Activated gamma-delta T cell (primary cell): ENCODE measurements at regions not wholly inside any gene's neighbourhood (a gene's known extent, or its start where the extent isn't known, plus 50 kb on each side); places are given as distances from the start of the nearest gene placed in this dataset.

Source experiments
- DNase-seq: peaks from one replicate; lab custom pipeline; 2025; lab: John Stamatoyannopoulos, UW

- DNase-seq: no peak
Measured at GRCh38 chr13:27014406-27015359, 156.9 kb downstream of the USP12 start.

GRCh38 chr13:27012482-27013197, 159.0 kb downstream of the USP12 start:
- DNase-seq: no peak

- no peak for DNase-seq
Measured at GRCh38 chr13:27011661-27012060, 159.9 kb downstream of the USP12 start.

- no peak for DNase-seq
Measured at GRCh38 chr13:27008733-27009132, 162.9 kb downstream of the USP12 start.

- no peak for DNase-seq
Measured at GRCh38 chr13:27007166-27007565, 164.4 kb downstream of the USP12 start.

GRCh38 chr13:27006519-27007161, 165.0 kb downstream of the USP12 start:
- no peak for DNase-seq

GRCh38 chr13:27005976-27006518, 165.6 kb downstream of the USP12 start:
- DNase-seq: no peak

- no peak for DNase-seq
Measured at GRCh38 chr13:27005556-27005955, 166.1 kb downstream of the USP12 start.

GRCh38 chr13:27004866-27005265, 166.7 kb downstream of the USP12 start:
- no peak for DNase-seq

- DNase-seq: no peak
Measured at GRCh38 chr13:27004326-27004725, 167.3 kb downstream of the USP12 start.

- DNase-seq: no peak
Measured at GRCh38 chr13:27001705-27002104, 169.9 kb downstream of the USP12 start.

GRCh38 chr13:27000686-27001085, 170.9 kb downstream of the USP12 start:
- DNase-seq: no peak

- DNase-seq: no peak
Measured at GRCh38 chr13:26999499-26999898, 172.1 kb downstream of the USP12 start.

GRCh38 chr13:26998292-26998691, 173.3 kb downstream of the USP12 start:
- no peak for DNase-seq

- DNase-seq: no peak
Measured at GRCh38 chr13:26996965-26997752, 174.5 kb downstream of the USP12 start.

- no peak for DNase-seq
Measured at GRCh38 chr13:26995159-26995558, 176.5 kb downstream of the USP12 start.

GRCh38 chr13:26993780-26994179, 177.8 kb downstream of the USP12 start:
- no peak for DNase-seq

GRCh38 chr13:26992951-26993719, 178.5 kb downstream of the USP12 start:
- no peak for DNase-seq

- DNase-seq: no peak
Measured at GRCh38 chr13:26991508-26992181, 180.0 kb downstream of the USP12 start.
